GM21390 (cell line): ENCODE measurements at regions not wholly inside any gene's neighbourhood (a gene's known extent, or its start where the extent isn't known, plus 50 kb on each side); places are given as distances from the start of the nearest gene placed in this dataset.

Source experiments
- ATAC-seq: cut with Tn5 transposase; IDR thresholded peaks from one replicate; pipeline ENCODE4 v1.9.1; 2021; ENCODE audit not compliant: unreplicated experiment

DNA sequence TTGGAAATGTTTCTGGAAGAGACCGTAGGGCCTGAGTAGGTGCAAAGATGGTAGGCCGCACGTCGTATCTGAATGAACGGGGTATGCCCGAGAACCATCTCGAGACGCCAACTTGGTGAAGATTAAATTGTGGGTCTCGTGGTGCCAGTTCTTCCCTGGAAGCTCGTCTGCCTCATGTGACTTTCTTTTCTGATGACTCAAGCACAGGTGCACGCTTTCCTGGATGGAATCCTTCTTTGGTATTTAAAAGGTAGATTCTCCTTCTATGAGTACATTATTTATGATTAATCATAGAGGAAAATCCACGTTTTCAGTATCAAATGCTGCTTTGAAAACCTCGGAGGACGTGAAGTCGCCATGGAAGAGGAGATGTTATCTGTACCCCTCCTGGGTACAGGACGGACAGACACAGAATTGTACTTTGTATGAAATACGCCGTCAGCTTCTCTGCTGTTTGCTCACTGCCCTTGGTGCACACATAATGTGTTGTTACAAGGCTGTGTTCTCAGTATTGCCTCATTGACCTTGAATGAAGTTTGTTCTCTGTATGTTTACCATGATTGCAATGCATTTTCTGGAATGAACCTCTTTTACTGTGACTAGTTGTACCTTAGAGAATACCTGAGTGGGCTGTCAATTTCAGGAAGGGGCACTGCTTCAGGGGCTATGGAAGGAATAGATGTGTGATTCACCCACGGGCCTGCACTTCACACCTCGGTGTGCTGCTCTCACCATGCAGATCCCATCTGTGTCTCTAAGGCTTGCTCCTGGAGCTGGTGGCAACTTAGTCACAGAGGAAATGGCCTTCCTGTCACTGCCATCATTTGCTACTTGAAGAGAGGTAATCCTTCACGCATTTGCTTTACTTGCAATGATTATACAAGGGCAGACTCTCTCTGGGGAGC lies 137.3 kb upstream of the RTL1 start:
- ATAC-seq, result no peak

DNA sequence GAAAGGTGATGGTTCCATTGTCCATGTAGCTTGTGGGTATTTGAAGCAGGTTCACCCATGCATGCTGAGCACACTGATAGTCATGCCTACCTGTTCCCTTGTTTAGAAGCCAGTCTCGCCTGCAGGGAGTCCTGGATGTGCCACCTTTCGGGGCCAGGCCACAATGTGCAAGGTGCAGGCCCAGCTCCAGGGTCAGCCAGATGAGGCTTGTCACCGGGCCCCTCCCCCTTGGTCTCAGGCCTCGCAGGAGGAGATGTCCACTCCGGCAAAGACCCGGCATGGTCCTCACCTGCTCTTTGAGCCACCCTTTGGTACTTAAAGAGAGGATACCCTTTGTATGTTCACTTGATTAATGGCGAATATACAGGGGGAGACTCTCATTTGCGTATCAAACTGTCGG lies 140.4 kb upstream of the RTL1 start:
- ATAC-seq, result no peak

DNA sequence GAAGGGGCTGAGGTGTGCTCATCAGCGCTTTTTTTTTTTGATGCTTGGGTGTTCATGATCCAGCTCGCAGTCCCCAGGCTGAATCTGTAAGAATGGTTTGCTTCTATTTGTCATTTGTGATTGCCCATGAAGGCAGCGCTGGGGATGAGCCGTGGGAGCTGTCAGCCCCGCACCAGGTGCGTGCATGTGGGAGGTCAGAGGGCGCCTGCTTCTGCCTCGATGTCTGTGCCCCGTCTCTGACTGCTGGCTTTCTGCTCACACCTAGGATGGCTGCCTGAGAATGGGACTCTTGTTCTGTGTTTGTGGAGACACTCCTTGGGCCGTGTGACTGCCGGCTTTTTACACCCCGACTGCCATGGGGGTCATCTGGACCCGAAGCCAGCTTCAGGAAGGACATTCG lies 141.2 kb upstream of the RTL1 start:
- no peak for ATAC-seq

DNA sequence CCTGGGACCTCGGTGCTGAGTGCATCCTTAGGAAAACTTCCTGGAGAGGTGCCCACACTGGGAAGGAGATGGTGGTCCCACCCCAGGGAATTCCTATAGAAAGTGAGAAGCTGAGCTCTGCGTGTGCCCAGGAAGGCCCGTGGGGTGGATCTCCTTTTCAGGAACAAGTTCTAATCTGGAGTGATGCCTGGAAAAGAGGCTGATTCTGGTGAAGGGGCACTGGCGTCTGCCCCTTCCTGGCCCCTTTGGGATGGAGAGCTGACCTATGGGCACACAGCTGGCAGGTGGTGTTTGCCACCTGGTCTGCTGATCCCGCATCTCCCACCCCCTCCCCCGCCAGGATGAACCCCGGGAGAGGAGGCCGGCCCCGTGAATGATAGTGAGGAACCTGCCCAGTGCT lies 142.0 kb upstream of the RTL1 start:
- ATAC-seq, result no peak

DNA sequence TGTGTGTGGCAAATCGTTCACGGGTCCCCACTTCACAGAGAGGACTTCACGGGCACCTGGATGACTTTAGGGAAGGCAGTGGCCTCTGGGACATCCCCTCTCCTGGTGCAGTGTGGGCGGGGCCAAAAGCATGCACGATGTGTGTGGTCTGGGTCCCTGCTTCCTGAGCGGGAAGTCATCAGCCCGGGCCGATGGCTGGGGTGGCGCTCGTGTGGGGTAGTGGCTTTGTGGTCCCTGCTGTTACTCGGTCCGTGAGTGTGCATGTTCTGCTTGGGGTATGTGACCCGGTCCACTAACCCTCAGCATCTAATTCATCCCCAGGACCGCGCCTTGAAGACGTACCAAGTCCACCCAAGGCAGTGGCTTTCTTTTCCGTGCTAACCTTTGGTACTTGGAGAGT lies 142.5 kb upstream of the RTL1 start:
- ATAC-seq, result no peak

DNA sequence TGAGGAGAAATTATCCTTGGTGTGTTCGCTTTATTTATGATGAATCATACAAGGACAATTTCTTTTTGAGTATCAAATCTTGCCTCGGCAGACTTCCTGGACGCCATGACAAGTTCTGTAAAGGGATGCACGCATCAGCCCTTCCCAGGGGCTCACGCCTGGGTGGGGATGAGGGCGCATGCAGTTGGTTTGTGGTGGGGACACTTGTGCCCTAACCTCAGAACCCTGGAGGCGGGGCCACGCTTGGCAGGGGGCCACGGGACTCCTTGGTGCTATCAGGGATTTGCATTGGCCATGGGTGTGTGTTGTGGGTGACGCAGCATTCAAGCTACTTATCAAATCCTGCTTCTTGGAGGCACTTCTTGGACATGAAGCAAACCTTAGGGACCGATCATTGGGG lies 143.8 kb upstream of the RTL1 start:
- no peak for ATAC-seq

DNA sequence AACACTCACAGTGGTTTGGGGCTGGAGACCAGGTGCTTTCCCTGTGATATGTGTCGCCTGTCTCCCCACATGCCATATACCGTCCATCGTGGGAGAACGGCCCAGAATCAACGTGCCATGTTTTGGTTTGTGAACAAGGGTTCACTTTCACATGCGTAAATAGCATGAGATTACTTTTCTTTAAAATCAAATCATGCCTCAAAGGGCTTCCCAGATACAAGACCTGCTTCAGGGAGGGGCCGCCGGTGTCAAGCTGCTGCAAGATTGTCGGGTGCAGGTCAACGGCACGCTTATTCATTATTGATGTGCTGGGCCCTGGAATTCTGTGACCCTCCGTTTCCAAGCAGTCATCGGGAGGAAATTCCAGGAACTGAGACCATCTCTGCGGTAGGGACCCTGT lies 145.2 kb upstream of the RTL1 start:
- no peak for ATAC-seq

DNA sequence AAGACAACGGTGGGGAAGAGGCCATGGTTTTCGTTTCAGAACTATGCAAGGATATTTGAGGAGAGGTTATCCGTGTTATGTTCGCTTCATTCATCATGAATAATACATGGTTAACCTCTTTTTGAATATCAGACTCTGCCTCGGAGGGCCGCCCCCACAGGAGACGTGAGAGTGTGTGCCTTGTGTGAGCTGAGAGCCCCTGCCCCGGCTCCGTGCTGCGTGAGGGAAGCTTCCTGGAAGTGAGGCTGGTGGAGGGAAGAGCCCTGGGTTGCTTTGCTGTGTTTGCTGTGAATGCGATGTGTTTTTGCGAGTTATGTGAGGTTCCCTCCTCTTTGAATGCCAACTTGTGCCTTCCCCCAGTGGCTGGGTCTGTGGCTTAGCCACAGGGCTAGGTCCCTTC lies 146.0 kb upstream of the RTL1 start:
- no peak for ATAC-seq

DNA sequence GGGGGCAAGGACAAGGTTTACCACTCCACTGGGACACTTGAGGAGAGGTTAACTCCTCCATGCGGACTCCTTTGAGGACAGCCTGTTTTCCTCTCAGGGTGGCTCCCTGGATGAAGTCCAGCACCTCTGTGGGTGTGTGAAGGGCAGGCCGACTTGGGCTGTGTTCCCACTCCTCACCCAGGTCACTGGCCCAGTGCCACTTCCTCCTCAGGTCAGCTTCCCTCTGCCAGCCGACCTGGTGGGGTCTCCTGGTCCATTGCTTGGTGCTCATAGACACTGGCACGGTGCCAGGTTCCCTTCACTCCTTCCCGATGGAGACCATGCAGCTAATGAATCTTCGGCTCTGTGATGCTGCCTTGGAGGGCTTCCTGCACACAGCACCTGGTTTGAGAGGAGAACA lies 146.4 kb upstream of the RTL1 start:
- ATAC-seq, result no peak

DNA sequence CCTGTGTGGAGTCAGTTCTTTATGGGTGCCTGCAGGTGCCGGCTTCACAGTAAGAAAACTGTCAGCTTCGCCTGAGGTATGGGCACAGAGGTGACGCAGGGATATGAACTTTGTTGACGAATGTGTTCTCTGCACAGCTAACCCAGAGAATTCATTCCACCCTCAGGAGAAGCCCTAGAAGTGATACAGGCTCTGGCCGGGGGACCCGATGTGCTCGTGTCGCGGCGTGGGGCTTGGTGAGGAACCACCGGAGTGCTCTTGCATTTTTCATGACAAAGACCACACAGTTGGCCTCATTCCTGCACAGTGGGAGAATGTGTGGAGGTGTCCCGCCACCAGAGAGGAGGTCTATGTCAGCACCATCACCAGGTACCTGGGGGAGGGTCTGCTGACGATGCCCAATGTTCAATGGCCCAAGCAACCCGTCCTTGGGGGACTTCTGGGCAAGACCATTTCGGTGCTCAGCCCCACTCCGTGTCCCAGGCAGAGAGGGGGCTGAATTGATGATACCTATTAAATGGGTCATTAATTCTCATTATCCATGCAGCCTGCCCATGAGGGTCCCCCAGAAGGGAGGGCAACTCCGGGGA lies 147.5 kb upstream of the RTL1 start:
- ATAC-seq, result no peak

DNA sequence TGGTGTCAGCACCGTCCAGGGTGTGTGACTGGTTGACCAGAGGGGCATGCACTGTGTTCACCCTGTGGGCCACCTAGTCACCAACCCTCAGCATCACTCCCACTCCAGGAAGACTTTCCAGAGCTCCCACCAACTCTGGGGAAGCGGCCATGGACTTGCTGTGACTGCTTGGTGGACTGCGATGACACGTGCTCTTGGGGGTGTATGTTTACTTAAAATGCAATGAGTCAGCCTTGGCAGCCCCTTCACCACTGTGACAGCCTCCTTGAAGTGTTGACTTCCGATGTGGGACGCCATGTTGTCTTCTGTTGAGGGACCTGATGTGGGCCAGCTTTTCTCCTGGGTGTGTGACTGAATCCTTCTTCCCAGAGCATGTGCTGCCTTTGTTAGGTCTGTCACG lies 151.1 kb upstream of the RTL1 start:
- no peak for ATAC-seq

DNA sequence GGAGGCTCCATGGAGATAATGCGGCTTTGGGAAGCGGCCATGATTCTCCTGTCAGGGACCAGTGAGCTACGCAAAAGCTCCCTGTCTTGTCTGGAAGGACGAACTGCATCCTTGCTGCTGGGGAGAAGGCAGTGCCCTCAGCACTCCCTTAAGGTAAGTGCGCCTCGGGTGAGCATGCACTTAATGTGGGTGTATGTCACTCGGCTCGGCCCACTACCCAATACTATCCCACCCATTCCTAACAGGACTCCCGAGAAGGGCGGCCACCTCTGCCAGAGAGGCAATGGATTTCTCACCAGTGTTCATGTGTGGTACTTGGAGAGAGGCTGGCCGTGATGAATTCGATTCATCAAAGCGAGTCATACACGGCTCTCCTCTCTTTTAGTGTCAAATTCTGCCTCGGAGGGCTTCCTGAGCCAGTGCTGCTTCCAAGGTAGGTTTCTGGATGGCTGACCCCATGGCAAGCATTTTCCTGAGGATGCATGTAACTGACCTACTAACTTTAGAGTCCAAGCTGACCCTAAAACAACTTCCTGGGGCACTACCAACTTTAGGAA lies 151.7 kb upstream of the RTL1 start:
- no peak for ATAC-seq

DNA sequence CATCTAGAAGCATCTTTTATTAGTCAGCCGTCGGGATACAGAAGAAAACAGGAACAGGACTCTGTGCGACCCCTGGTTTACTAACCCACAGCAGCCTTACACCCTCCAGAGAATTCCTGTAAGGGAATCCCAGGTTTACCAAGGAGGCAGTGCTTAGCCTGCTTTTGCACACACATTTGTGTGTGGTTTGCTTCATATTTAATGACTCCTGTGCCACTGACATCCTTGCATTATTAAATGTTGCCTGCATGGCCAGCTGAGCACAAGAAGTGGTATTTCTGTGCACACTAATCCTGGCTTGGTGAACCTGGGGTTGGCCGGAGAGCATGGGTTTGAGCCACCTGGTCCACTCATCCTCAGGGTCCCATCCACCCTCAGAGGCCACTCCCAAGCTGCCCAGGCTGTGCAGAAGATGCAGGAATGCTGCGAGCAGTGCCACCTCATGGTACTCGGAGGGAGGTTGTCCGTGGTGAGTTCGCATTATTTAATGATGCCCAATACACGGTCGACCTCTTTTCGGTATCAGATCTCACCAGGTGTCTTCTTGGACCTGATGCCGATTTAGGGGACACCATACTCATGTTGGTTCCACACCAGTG lies 152.4 kb upstream of the RTL1 start:
- ATAC-seq, result no peak

DNA sequence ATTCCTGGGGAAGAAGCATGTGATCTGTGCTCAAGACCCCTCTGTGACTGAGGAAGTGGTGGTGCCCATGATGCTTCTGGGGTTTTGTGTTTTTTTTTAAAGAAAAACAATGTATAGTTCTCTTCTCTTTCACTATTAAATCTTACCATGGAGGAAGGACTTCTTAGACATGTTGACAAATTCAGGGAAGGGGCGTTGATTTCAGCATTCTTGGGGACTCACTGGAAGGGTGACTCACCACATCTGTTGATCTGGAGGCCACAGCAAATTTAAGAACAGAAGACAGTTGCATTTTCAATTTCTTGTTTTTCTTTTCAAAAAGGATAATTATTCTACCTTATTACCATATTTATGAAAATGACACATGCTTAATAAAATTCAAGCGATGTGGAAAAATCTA lies 152.9 kb upstream of the RTL1 start:
- no peak for ATAC-seq

DNA sequence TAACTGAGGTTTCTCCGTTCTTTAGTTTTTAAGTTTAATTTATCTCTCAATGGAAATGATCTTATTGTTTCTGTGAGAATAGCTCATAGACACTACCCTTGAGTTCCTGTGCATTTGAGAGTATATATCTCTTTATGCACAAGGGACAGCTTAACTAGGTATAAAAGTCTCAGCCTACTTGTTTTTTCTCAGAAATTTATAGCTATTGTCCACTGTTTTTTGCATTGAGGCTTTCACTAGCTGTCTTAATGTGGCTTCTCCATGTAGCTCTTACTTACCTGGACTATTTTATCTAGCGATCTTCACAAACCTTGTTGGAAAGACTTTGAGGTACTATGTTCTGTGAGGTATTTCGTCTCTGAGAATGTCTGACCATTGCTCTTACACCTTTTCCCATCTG lies 153.9 kb upstream of the RTL1 start:
- ATAC-seq, result no peak

DNA sequence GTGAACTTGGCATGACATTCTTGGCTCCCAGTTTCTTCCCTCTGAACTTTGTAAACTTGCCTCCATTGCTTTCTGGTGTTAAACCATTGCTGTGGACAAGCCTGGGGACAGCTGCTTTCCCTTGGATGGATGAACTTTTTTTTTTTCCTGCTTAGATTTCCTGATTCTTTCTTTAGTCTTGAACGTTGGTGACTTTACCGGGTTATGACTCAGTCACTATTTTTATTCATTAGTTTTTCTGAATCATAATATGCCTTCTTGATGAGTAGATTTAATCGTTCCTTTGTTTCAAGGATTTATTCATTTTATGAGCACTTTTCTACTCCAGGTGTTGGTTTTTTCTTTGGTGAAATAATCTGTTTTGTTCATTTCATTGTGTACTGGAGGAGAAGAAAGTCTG lies 155.0 kb upstream of the RTL1 start:
- no peak for ATAC-seq

DNA sequence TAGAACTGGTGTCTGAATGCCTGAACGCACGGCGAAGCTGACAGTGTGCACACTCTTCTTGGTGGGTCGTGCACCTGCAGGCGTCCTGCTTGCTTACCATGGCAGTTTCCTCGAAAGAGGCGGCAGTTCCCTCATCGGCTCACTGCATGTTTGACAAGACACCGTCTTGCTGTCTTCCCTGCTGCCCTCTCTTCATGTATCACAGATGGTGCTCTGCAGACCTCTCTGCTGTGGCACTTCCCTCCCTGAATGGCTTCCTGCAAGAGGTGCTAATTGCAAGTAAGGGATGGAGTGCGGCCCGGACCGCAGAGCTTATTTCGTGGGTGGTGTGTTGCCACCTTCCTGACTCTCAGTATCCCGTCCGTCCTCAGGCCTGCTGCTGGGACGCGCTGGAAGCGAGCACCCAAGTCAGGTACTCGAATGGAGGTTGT lies 156.7 kb upstream of the RTL1 start:
- ATAC-seq, result no peak

DNA sequence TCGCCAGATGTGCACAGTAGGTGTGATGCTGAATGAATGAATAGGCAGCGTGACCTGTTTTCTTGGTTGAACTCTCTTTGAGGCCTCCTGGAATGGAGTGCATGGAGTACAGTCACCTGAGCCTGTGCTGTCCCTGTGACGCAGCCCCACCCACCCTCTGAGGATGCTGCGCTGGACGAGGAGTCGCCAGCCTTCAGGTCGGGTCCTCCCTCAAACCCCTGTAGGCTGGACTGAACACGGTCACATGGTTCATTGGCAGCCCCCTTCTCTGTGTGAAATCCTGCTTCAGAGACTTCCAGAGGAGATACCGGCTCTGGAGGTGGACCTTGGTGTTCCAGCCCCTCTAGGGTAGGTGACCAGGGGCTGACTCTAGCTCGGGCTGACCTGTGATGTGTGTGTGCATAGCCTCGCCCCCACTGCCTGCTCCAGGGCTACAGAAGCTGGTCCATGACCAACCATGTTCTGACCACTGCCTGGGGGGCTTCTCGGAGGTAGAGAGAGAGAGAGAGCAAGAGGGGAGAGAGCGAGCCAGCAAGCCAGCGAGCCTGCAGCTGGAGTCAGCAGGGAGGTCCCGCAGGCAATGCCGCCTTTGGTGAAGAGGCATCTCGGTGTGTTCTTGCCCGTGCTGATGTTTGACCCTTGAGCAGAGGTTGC lies 158.0 kb upstream of the RTL1 start:
- no peak for ATAC-seq

DNA sequence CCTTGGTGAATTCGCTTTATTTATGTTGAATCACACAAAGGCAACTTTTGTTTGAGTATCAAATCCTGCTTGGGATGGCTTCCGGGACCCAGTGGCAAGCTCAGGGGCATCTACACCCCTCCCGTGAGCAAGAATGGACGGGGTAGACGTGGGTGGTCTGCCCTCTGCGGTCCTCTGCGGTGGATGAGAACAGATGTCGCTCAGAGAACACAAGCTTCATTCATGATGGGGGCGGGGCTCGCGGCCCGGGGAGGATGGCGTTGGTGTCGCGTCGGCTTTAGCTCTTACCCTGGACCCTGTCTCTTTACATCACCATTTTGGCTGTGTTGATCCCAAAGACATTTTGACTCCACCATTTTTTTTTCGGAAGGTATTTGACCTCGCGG lies 158.5 kb upstream of the RTL1 start:
- ATAC-seq, result no peak

DNA sequence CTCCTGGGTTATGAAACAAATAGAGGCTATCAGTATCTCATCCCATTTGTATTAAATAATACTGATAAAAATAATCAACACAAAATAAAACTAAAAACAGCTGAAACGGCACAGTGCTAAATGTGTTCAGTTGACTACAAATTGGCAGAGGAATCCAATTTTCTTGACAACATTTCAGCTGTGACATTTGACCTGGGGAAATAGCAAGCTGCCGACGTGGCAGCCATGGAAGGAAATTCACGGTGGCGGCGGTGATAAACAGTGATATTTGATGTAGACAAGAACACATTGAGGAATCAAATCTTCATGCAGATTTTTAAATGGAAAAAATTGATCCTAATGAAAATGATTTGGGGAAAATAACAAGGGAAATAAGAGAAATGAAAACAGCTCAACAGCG lies 159.1 kb upstream of the RTL1 start:
- ATAC-seq, result no peak

DNA sequence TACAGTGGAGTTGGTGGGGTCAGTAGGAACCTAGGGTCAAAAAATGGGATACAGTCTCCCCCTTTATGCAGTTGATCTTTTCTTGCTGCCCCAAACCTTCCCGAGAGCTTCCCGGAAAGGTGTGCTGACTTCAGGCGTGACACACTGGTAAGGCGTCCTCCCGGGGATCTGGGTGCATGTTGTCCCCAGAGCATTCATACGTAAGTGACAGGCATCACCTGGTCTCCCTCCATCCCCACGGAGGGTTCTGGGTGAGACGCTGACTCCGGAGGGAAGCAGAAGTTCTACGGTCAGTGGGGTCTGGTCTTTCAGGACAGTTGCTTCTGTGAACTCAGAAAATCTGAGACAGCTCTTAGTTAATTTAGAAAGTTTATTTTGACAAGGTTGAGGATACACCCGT lies 159.6 kb upstream of the RTL1 start:
- no peak for ATAC-seq
